ENCODE measurements at regions not wholly inside any gene's neighbourhood (a gene's known extent, or its start where the extent isn't known, plus 50 kb on each side); places are given as distances from the start of the nearest gene placed in this dataset.

GRCh38 chr2:2887772-2888387, 489.7 kb downstream of the EIPR1 start:
- no peak for DNase-seq (ENCODE audit: low spot score)
- intact Hi-C loops (cut with DNase I): no loop called here

- no peak for DNase-seq (ENCODE audit: low spot score)
- intact Hi-C loops (cut with DNase I): no loop called here
These were observed 490.7 kb downstream of the EIPR1 start for GRCh38 chr2:2886922-2887321.

- intact Hi-C loops (cut with DNase I): no loop called here
These were observed 496.1 kb downstream of the EIPR1 start for GRCh38 chr2:2881499-2881898.

GRCh38 chr2:2880938-2881337, 496.7 kb downstream of the EIPR1 start:
- intact Hi-C loops (cut with DNase I): no loop called here
- no peak for DNase-seq (ENCODE audit: low spot score)

More at GRCh38 chr2:2881499-2881898, 496.1 kb downstream of the EIPR1 start:
- DNase-seq (ENCODE audit: low spot score): no peak

GRCh38 chr2:2879781-2880180, 497.8 kb downstream of the EIPR1 start:
- intact Hi-C loops (cut with DNase I): no loop called here
- no peak for DNase-seq (ENCODE audit: low spot score)

GRCh38 chr2:2879071-2879470, 498.5 kb downstream of the EIPR1 start:
- intact Hi-C loops (cut with DNase I): no loop called here
- DNase-seq (ENCODE audit: low spot score): no peak

- DNase-seq (ENCODE audit: low spot score): no peak
- intact Hi-C loops (cut with DNase I): no loop called here
These were observed 500.2 kb downstream of the EIPR1 start for GRCh38 chr2:2877427-2877826.

GRCh38 chr2:2876331-2877221, 501.0 kb downstream of the EIPR1 start:
- no peak for DNase-seq (ENCODE audit: low spot score)
- intact Hi-C loops (cut with DNase I): no loop called here

GRCh38 chr2:2875831-2876230, 501.8 kb downstream of the EIPR1 start:
- intact Hi-C loops (cut with DNase I): no loop called here
- DNase-seq (ENCODE audit: low spot score): no peak

- no peak for DNase-seq (ENCODE audit: low spot score)
These were observed 502.3 kb downstream of the EIPR1 start for GRCh38 chr2:2875296-2875695.

GRCh38 chr2:2874805-2875204, 502.8 kb downstream of the EIPR1 start:
- intact Hi-C loops (cut with DNase I): no loop called here
- DNase-seq (ENCODE audit: low spot score): no peak

More at GRCh38 chr2:2875296-2875695, 502.3 kb downstream of the EIPR1 start:
- intact Hi-C loops (cut with DNase I): no loop called here

GRCh38 chr2:2874341-2874740, 503.3 kb downstream of the EIPR1 start:
- DNase-seq (ENCODE audit: low spot score): no peak
- intact Hi-C loops (cut with DNase I): no loop called here

GRCh38 chr2:2873450-2873811, 504.2 kb downstream of the EIPR1 start:
- intact Hi-C loops (cut with DNase I): no loop called here
- no peak for DNase-seq (ENCODE audit: low spot score)

GRCh38 chr2:2872713-2873449, 504.7 kb downstream of the EIPR1 start:
- no peak for DNase-seq (ENCODE audit: low spot score)
- intact Hi-C loops (cut with DNase I): no loop called here

GRCh38 chr2:2872309-2872617, 505.4 kb downstream of the EIPR1 start:
- intact Hi-C loops (cut with DNase I): no loop called here
- no peak for DNase-seq (ENCODE audit: low spot score)

GRCh38 chr2:2871480-2872308, 505.9 kb downstream of the EIPR1 start:
- no peak for DNase-seq (ENCODE audit: low spot score)
- intact Hi-C loops (cut with DNase I): no loop called here

- no peak for DNase-seq (ENCODE audit: low spot score)
- intact Hi-C loops (cut with DNase I): no loop called here
These were observed 507.5 kb downstream of the EIPR1 start for GRCh38 chr2:2870106-2870505.

- no peak for DNase-seq (ENCODE audit: low spot score)
- intact Hi-C loops (cut with DNase I): no loop called here
These were observed 508.1 kb downstream of the EIPR1 start for GRCh38 chr2:2869553-2869952.

- intact Hi-C loops (cut with DNase I): no loop called here
- no peak for DNase-seq (ENCODE audit: low spot score)
These were observed 509.5 kb downstream of the EIPR1 start for GRCh38 chr2:2868085-2868484.

Measured in cardiac septum (tissue), 1 donor.